ENCODE measurements at regions not wholly inside any gene's neighbourhood (a gene's known extent, or its start where the extent isn't known, plus 50 kb on each side); places are given as distances from the start of the nearest gene placed in this dataset.

DNA sequence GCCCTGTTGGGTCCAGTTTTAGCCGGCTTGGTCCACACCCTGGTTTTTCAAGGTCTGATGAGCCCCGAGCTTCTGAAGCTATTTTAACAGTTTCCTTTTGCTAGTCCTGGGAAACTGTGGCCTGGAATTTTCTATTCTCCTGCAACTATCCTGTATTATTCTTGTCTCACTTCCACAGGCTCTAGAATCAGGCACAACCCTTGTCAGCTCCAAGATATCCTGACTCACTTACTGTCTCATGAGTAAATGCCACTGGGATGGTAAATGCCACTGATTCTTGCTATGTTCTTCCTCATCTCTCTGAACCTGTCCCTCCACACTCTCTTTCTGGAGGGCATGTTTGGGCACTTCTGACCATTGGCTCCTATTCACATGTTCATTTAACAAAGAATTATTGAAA lies 611.5 kb upstream of the IGFBP3 start:
- no peaks in the 10 kb centered on the region for H3K36me3 ChIP-seq (replicated peaks in 1 of 2)
- H3K9me3 ChIP-seq (replicated peaks in 1 of 3), result no peaks in the 10 kb centered on the region
- no peak for TF ChIP-seq POLR2A (IDR thresholded peaks at IDR 0.05)
- TF ChIP-seq, protein P1, sequence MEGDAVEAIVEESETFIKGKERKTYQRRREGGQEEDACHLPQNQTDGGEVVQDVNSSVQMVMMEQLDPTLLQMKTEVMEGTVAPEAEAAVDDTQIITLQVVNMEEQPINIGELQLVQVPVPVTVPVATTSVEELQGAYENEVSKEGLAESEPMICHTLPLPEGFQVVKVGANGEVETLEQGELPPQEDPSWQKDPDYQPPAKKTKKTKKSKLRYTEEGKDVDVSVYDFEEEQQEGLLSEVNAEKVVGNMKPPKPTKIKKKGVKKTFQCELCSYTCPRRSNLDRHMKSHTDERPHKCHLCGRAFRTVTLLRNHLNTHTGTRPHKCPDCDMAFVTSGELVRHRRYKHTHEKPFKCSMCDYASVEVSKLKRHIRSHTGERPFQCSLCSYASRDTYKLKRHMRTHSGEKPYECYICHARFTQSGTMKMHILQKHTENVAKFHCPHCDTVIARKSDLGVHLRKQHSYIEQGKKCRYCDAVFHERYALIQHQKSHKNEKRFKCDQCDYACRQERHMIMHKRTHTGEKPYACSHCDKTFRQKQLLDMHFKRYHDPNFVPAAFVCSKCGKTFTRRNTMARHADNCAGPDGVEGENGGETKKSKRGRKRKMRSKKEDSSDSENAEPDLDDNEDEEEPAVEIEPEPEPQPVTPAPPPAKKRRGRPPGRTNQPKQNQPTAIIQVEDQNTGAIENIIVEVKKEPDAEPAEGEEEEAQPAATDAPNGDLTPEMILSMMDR (IDR thresholded peaks at IDR 0.05), result no peak
- no peak for DNase-seq
- WGBS, 4 donors, result 73 to 85% (median 82%) methylated on average over 2 of the region's 2 CpGs
- intact Hi-C loops (cut with DNase I), result no loop called here
- H3K4me1 ChIP-seq (replicated peaks in 1 of 2), result no peaks in the 10 kb centered on the region
- H3K27ac ChIP-seq, result no peak overlapping the region
- H3K27me3 ChIP-seq, result no peaks in the 10 kb centered on the region
- no peak overlapping the region for H3K4me3 ChIP-seq

DNA sequence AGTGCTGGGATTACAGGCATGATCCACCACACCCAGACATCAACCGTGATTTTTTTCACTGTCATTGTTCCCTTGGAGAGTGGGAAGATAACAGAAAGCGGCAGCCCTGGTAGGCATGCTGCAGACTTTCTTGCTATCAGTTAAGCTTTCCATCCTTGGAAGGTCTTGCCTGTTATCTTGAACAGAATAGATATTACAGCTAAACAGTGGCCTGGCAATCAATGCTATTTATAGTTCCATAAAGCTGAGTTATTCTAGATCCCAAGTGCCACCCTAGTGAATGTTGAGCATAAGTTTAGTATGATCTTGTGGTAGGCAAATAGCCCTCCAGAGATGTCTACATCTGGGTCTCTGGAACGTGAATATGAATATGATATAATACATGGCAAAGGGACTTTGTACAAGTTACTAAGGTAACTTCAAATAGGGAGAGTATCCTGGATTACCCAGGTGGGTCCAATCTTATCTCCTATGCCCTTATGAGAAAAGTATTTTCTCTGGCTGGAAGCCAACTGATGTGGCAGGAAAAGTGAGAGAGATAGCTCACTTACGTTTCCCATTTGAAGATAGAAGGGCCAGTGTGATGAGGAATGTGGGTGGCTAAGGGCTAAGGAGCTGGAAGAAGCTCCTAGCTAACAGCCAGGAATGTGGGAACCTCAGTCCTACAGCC lies 609.1 kb upstream of the IGFBP3 start:
- Histone ChIP-seq H3K4me1 (replicated peaks in 1 of 2) (no peaks in the 10 kb centered on the region), H3K27me3 (no peaks in the 10 kb centered on the region), H3K4me3 (no peak overlapping the region), H3K27ac (no peak overlapping the region), H3K36me3 (replicated peaks in 1 of 2) (no peaks in the 10 kb centered on the region), H3K9me3 (replicated peaks in 1 of 3) (no peaks in the 10 kb centered on the region)
- intact Hi-C loops (cut with DNase I), result no loop called here
- WGBS, 4 donors, result 68 to 77% (median 76%) methylated on average over 4 of the region's 4 CpGs
- no peak for DNase-seq
- no peak for TF ChIP-seq POLR2A (IDR thresholded peaks at IDR 0.05)
- TF ChIP-seq, protein P1 (IDR thresholded peaks at IDR 0.05), result no peak

DNA sequence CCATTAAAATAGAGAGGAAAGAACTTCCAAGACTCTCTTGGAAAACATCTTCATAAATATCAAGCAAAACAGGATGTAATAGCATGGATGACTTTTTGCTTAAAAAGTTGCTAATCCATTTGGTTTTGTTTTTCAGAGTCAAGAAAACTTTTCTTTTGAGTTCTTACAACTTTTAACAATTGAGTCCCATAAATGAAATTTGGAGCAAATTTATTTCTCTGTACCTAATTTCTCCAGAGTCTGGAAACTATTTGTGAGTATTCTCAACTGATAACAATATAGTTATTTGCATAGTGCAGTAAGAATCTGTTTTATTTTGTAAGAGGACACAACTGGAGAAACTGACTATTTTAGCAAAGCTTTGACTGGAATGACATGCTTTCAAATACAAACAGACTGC lies 606.3 kb upstream of the IGFBP3 start:
- no peak overlapping the region for H3K4me3 ChIP-seq
- H3K4me1 ChIP-seq (replicated peaks in 1 of 2), result no peaks in the 10 kb centered on the region
- DNase-seq, result no peak
- H3K36me3 ChIP-seq (replicated peaks in 1 of 2), result no peaks in the 10 kb centered on the region
- H3K27ac ChIP-seq, result no peak overlapping the region
- TF ChIP-seq, protein P1 (IDR thresholded peaks at IDR 0.05), result no peak
- no peak for TF ChIP-seq POLR2A (IDR thresholded peaks at IDR 0.05)
- no peaks in the 10 kb centered on the region for H3K9me3 ChIP-seq (replicated peaks in 1 of 3)
- intact Hi-C loops (cut with DNase I), result no loop called here
- no peaks in the 10 kb centered on the region for H3K27me3 ChIP-seq

DNA sequence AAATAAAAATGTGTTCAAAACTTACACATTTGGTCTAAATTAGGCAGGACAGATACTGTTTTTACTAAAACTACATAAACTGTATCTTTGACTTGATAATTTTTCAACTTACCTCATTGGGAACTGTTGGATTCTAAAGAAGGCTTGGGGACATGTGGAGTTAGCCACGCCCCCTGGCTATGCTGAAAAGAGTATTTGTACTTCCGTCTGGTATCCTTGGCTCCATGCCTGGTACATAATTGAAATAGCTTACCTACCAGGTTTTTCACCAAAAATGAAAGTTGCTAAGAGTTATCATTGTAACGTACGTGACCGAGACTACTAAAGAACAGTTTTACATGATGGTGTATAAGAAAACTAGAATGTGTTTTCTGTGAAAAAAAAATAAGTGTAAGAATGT lies 604.8 kb upstream of the IGFBP3 start:
- WGBS, 4 donors, result 76 to 81% (median 77%) methylated on average over 5 of the region's 5 CpGs
- DNase-seq, result no peak
- Histone ChIP-seq H3K4me1 (replicated peaks in 1 of 2) (no peaks in the 10 kb centered on the region), H3K4me3 (no peak overlapping the region), H3K27ac (no peak overlapping the region), H3K27me3 (no peaks in the 10 kb centered on the region), H3K36me3 (replicated peaks in 1 of 2) (no peaks in the 10 kb centered on the region), H3K9me3 (replicated peaks in 1 of 3) (no peaks in the 10 kb centered on the region)
- TF ChIP-seq, protein P1 (IDR thresholded peaks at IDR 0.05), result no peak
- TF ChIP-seq POLR2A (IDR thresholded peaks at IDR 0.05), result no peak
- intact Hi-C loops (cut with DNase I), result no loop called here

Measured in adrenal gland (tissue), 9 donors.